Erythroblast (primary cell): ENCODE measurements at regions not wholly inside any gene's neighbourhood (a gene's known extent, or its start where the extent isn't known, plus 50 kb on each side); places are given as distances from the start of the nearest gene placed in this dataset.

Source experiments
- GATA1 ChIP-seq: IDR thresholded peaks from 2 replicates; pipeline ENCODE4 v1.6.1; 2011; ENCODE audit warnings: low read depth, mild to moderate bottlenecking, control low read depth, low read length, moderate library complexity
- POLR2A ChIP-seq: IDR thresholded peaks from 2 replicates; pipeline ENCODE4 v1.6.1; 2011; ENCODE audit warnings: mild to moderate bottlenecking, low read length

GRCh38 chr17:79443026-79443425 lies 167.8 kb downstream of the RBFOX3 start:
- TF ChIP-seq POLR2A, result no peak
- no peak for TF ChIP-seq GATA1
